Endodermal cell (in vitro differentiated cells): ENCODE measurements at regions not wholly inside any gene's neighbourhood (a gene's known extent, or its start where the extent isn't known, plus 50 kb on each side); places are given as distances from the start of the nearest gene placed in this dataset.

Experiments
- DNase-seq: peaks from one replicate; pipeline ENCODE4 v3.0.0-alpha.2; 2017
- H3K27ac ChIP-seq: 2 replicates; pipeline ENCODE4 v1.5.1; 2013; ENCODE audit warnings: mild to moderate bottlenecking, low read depth, low read length, moderate library complexity
- H3K27me3 ChIP-seq: 2 replicates; pipeline ENCODE4 v1.6.1; 2013; ENCODE audit warnings: mild to moderate bottlenecking, low read length, moderate library complexity; ENCODE audit not compliant: insufficient read depth, control insufficient read depth, poor library complexity, severe bottlenecking
- H3K36me3 ChIP-seq: 2 replicates; pipeline ENCODE4 v1.7.0; 2013; ENCODE audit warnings: mild to moderate bottlenecking, low read length, moderate library complexity; ENCODE audit not compliant: control insufficient read depth, insufficient read depth
- H3K4me1 ChIP-seq: one replicate; pipeline ENCODE4 v1.7.0; 2013; ENCODE audit warnings: low read length; ENCODE audit not compliant: control insufficient read depth, insufficient read depth
- H3K4me3 ChIP-seq: 2 replicates; pipeline ENCODE4 v1.5.1; 2013; ENCODE audit warnings: mild to moderate bottlenecking, low read length, moderate library complexity
- H3K9ac ChIP-seq: 2 replicates; pipeline ENCODE4 v1.6.1; 2013; ENCODE audit warnings: mild to moderate bottlenecking, low read length, moderate library complexity; ENCODE audit not compliant: poor library complexity, severe bottlenecking; ENCODE audit errors: extremely low read depth
- H3K9me3 ChIP-seq: 2 replicates; pipeline ENCODE4 v1.6.1; 2013; ENCODE audit warnings: mild to moderate bottlenecking, low read length, moderate library complexity; ENCODE audit not compliant: control insufficient read depth
- H3K27ac Mint-ChIP-seq: 2 replicates; pipeline ENCODE4 v1.8.0; 2020; ENCODE audit warnings: mixed read lengths
- H3K27me3 Mint-ChIP-seq: 2 replicates; pipeline ENCODE4 v1.8.0; 2021; ENCODE audit warnings: mild to moderate bottlenecking, mixed read lengths; ENCODE audit not compliant: insufficient read depth
- H3K36me3 Mint-ChIP-seq: 2 replicates; pipeline ENCODE4 v1.8.0; 2020; ENCODE audit warnings: low read depth, mixed read lengths
- H3K4me1 Mint-ChIP-seq: 2 replicates; pipeline ENCODE4 v1.8.0; 2020; ENCODE audit warnings: mixed read lengths
- H3K4me3 Mint-ChIP-seq: 2 replicates; pipeline ENCODE4 v1.8.0; 2020; ENCODE audit warnings: mild to moderate bottlenecking, moderate library complexity, mixed read lengths
- H3K9me3 Mint-ChIP-seq: 2 replicates; pipeline ENCODE4 v1.8.0; 2020; ENCODE audit warnings: mild to moderate bottlenecking, mixed read lengths
- CTCF ChIP-seq: fragments of 200-600 bp; sonication (generic); conservative IDR thresholded peaks from 2 replicates; pipeline ENCODE4 v1.5.0; 2021; ENCODE audit warnings: antibody characterized with exemption, mild to moderate bottlenecking
- WGBS, 2 experiments: methylation state at CpG; one replicate each; pipeline versions ENCODE4 v1.1.5 to v1.1.7; 2013; ENCODE audit warnings: missing lambda C conversion rate in 2 of 2, mixed read lengths in 1 of 2; ENCODE audit not compliant: insufficient coverage in 1 of 2, insufficient read length in 1 of 2; 5-methylcytosine and 5-hydroxymethylcytosine counted together

GRCh38 chr19:28867978-28868377, 345.0 kb downstream of the UQCRFS1 start:
- Mint-ChIP-seq H3K27ac (no peak overlapping the region), H3K4me1 (peaks cover 5% of the 10 kb centered on the region), H3K9me3 (peaks cover 5% of the 10 kb centered on the region), H3K27me3 (peaks cover 98% of the 10 kb centered on the region), H3K36me3 (no peaks in the 10 kb centered on the region), H3K4me3 (no peak overlapping the region)
- Histone ChIP-seq H3K4me1 (peaks cover 4% of the 10 kb centered on the region), H3K9me3 (peaks cover 9% of the 10 kb centered on the region), H3K4me3 (no peak overlapping the region), H3K27me3 (peaks cover 95% of the 10 kb centered on the region), H3K27ac (no peak overlapping the region), H3K9ac (no peak overlapping the region), H3K36me3 (no peaks in the 10 kb centered on the region)
- no peak for TF ChIP-seq CTCF
- WGBS, 2 experiments: 84 to 94% methylated on average over 3 to 4 of the region's 4 CpGs
- DNase-seq: no peak

- no peak for DNase-seq
- Histone ChIP-seq H3K4me1 (no peaks in the 10 kb centered on the region), H3K4me3 (no peak overlapping the region), H3K9ac (no peak overlapping the region), H3K36me3 (no peaks in the 10 kb centered on the region), H3K9me3 (no peaks in the 10 kb centered on the region), H3K27ac (no peak overlapping the region), H3K27me3 (peaks cover 82% of the 10 kb centered on the region)
- Mint-ChIP-seq H3K27ac (no peak overlapping the region), H3K4me1 (no peaks in the 10 kb centered on the region), H3K9me3 (no peaks in the 10 kb centered on the region), H3K36me3 (no peaks in the 10 kb centered on the region), H3K4me3 (no peak overlapping the region), H3K27me3 (peaks cover 97% of the 10 kb centered on the region)
- TF ChIP-seq CTCF: no peak
- WGBS, 2 experiments: 93 to 97% methylated on average over 8 to 9 of the region's 9 CpGs
Measured at GRCh38 chr19:28864577-28865042, 348.3 kb downstream of the UQCRFS1 start.

- Histone ChIP-seq H3K36me3 (no peaks in the 10 kb centered on the region), H3K4me3 (no peak overlapping the region), H3K27me3 (peaks cover 76% of the 10 kb centered on the region), H3K9ac (no peak overlapping the region), H3K9me3 (no peaks in the 10 kb centered on the region), H3K27ac (no peak overlapping the region), H3K4me1 (no peaks in the 10 kb centered on the region)
- H3K9me3 Mint-ChIP-seq: no peaks in the 10 kb centered on the region
- H3K4me3 Mint-ChIP-seq: no peak overlapping the region
- H3K4me1 Mint-ChIP-seq: no peaks in the 10 kb centered on the region
- 76 to 85% methylated on average over 7 to 8 of the region's 8 CpGs for WGBS, 2 experiments
- H3K36me3 Mint-ChIP-seq: no peaks in the 10 kb centered on the region
- H3K27ac Mint-ChIP-seq: no peak overlapping the region
- H3K27me3 Mint-ChIP-seq: peaks cover 96% of the 10 kb centered on the region
- TF ChIP-seq CTCF: no peak
- DNase-seq: no peak
Measured at GRCh38 chr19:28864024-28864503, 348.9 kb downstream of the UQCRFS1 start.
